ENCODE measurements at regions not wholly inside any gene's neighbourhood (a gene's known extent, or its start where the extent isn't known, plus 50 kb on each side); places are given as distances from the start of the nearest gene placed in this dataset.

- no peak for TF ChIP-seq EZH2 (IDR thresholded peaks at IDR 0.05; ENCODE audit: low read length)
- TF ChIP-seq, protein P1, sequence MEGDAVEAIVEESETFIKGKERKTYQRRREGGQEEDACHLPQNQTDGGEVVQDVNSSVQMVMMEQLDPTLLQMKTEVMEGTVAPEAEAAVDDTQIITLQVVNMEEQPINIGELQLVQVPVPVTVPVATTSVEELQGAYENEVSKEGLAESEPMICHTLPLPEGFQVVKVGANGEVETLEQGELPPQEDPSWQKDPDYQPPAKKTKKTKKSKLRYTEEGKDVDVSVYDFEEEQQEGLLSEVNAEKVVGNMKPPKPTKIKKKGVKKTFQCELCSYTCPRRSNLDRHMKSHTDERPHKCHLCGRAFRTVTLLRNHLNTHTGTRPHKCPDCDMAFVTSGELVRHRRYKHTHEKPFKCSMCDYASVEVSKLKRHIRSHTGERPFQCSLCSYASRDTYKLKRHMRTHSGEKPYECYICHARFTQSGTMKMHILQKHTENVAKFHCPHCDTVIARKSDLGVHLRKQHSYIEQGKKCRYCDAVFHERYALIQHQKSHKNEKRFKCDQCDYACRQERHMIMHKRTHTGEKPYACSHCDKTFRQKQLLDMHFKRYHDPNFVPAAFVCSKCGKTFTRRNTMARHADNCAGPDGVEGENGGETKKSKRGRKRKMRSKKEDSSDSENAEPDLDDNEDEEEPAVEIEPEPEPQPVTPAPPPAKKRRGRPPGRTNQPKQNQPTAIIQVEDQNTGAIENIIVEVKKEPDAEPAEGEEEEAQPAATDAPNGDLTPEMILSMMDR (optimal IDR thresholded peaks at IDR 0.05 in 1 of 3, IDR thresholded peaks at IDR 0.05 in 1 of 3, conservative IDR thresholded peaks at IDR 0.05 in 1 of 3; ENCODE audit: extremely low read depth in 1 of 3, insufficient read depth in 2 of 3, low read length in 3 of 3), result no peak
These were observed 714.9 kb downstream of the GRXCR1 start for GRCh38 chr4:43607400-43607799.

All from keratinocyte (primary cell).